ENCODE measurements at regions not wholly inside any gene's neighbourhood (a gene's known extent, or its start where the extent isn't known, plus 50 kb on each side); places are given as distances from the start of the nearest gene placed in this dataset.

GRCh38 chr5:98096155-98096554 lies 677.3 kb upstream of the RGMB start:
- Mint-ChIP-seq H3K4me3 (no peak overlapping the region), H3K27ac (no peak overlapping the region), H3K9me3 (peaks cover 0 to 2% (median 0%) of the 10 kb centered on the region in 7 donors), H3K4me1 (no peaks in the 10 kb centered on the region), H3K36me3 (no peaks in the 10 kb centered on the region), H3K27me3 (ENCODE audit: low read depth in 3 of 3) (no peaks in the 10 kb centered on the region)
- no peak overlapping the region for H3K27ac ChIP-seq (ENCODE audit: low read depth in 1 of 2, low read length in 2 of 2)
- no peaks in the 10 kb centered on the region for H3K4me1 ChIP-seq (ENCODE audit: control insufficient read depth in 1 of 2, insufficient read depth in 2 of 2, low read length in 2 of 2)
- H3K79me2 ChIP-seq (ENCODE audit: insufficient read depth, low read length): no peaks in the 10 kb centered on the region
- H3K27me3 ChIP-seq (ENCODE audit: control insufficient read depth in 2 of 2, insufficient read depth in 2 of 2, low read length in 2 of 2): no peaks in the 10 kb centered on the region
- 88% methylated on average over 1 of the region's 1 CpG for WGBS (ENCODE audit: insufficient coverage)
- intact Hi-C loops (cut with micrococcal nuclease): no loop called here
- no peak overlapping the region for H2AFZ ChIP-seq (ENCODE audit: insufficient read depth, low read depth, low read length, poor library complexity, severe bottlenecking)
- H3K9ac ChIP-seq (ENCODE audit: insufficient read depth, low read length, poor library complexity, severe bottlenecking): no peak overlapping the region
- H4K20me1 ChIP-seq (ENCODE audit: insufficient read depth, low read length): no peaks in the 10 kb centered on the region
- H3K4me3 ChIP-seq (replicated peaks in 1 of 3; ENCODE audit: low read depth in 2 of 3, low read length in 3 of 3): no peak overlapping the region
- DNase-seq: no peak
- H3K9me3 ChIP-seq (replicated peaks in 1 of 2; ENCODE audit: control insufficient read depth in 1 of 2, insufficient read depth in 1 of 2, low read length in 2 of 2): no peaks in the 10 kb centered on the region
- no peaks in the 10 kb centered on the region for H3K36me3 ChIP-seq (replicated peaks in 1 of 2; ENCODE audit: control insufficient read depth in 1 of 2, insufficient read depth in 2 of 2, low read length in 2 of 2)
- TF ChIP-seq, protein P1, sequence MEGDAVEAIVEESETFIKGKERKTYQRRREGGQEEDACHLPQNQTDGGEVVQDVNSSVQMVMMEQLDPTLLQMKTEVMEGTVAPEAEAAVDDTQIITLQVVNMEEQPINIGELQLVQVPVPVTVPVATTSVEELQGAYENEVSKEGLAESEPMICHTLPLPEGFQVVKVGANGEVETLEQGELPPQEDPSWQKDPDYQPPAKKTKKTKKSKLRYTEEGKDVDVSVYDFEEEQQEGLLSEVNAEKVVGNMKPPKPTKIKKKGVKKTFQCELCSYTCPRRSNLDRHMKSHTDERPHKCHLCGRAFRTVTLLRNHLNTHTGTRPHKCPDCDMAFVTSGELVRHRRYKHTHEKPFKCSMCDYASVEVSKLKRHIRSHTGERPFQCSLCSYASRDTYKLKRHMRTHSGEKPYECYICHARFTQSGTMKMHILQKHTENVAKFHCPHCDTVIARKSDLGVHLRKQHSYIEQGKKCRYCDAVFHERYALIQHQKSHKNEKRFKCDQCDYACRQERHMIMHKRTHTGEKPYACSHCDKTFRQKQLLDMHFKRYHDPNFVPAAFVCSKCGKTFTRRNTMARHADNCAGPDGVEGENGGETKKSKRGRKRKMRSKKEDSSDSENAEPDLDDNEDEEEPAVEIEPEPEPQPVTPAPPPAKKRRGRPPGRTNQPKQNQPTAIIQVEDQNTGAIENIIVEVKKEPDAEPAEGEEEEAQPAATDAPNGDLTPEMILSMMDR (IDR thresholded peaks at IDR 0.05): no peak
- H3K4me2 ChIP-seq (replicated peaks; ENCODE audit: extremely low read depth, low read length, poor library complexity, severe bottlenecking): no peak overlapping the region

GRCh38 chr5:98099448-98100105 lies 673.9 kb upstream of the RGMB start:
- peaks cover 0 to 4% (median 0%) of the 10 kb centered on the region in 7 donors for H3K9me3 Mint-ChIP-seq
- H3K36me3 ChIP-seq (replicated peaks in 1 of 2; ENCODE audit: control insufficient read depth in 1 of 2, insufficient read depth in 2 of 2, low read length in 2 of 2): no peaks in the 10 kb centered on the region
- H3K4me2 ChIP-seq (replicated peaks; ENCODE audit: extremely low read depth, low read length, poor library complexity, severe bottlenecking): no peak overlapping the region
- H3K9me3 ChIP-seq (replicated peaks in 1 of 2; ENCODE audit: control insufficient read depth in 1 of 2, insufficient read depth in 1 of 2, low read length in 2 of 2): no peaks in the 10 kb centered on the region
- no peak for DNase-seq
- no peak overlapping the region for H2AFZ ChIP-seq (ENCODE audit: insufficient read depth, low read depth, low read length, poor library complexity, severe bottlenecking)
- WGBS (ENCODE audit: insufficient coverage): no CpG with 5 or more reads among the region's 3 CpGs
- H3K9ac ChIP-seq (ENCODE audit: insufficient read depth, low read length, poor library complexity, severe bottlenecking): no peak overlapping the region
- no peaks in the 10 kb centered on the region for H3K27me3 ChIP-seq (ENCODE audit: control insufficient read depth in 2 of 2, insufficient read depth in 2 of 2, low read length in 2 of 2)
- H3K27ac Mint-ChIP-seq: no peak overlapping the region
- no peaks in the 10 kb centered on the region for H3K36me3 Mint-ChIP-seq
- H3K4me3 ChIP-seq (replicated peaks in 1 of 3; ENCODE audit: low read depth in 2 of 3, low read length in 3 of 3): no peak overlapping the region
- no peaks in the 10 kb centered on the region for H3K4me1 Mint-ChIP-seq
- H3K79me2 ChIP-seq (ENCODE audit: insufficient read depth, low read length): no peaks in the 10 kb centered on the region
- TF ChIP-seq, protein P1 (IDR thresholded peaks at IDR 0.05): no peak
- H3K27ac ChIP-seq (ENCODE audit: low read depth in 1 of 2, low read length in 2 of 2): no peak overlapping the region
- no peak overlapping the region for H3K4me3 Mint-ChIP-seq
- intact Hi-C loops (cut with micrococcal nuclease): no loop called here
- H3K4me1 ChIP-seq (ENCODE audit: control insufficient read depth in 1 of 2, insufficient read depth in 2 of 2, low read length in 2 of 2): no peaks in the 10 kb centered on the region
- H3K27me3 Mint-ChIP-seq (ENCODE audit: low read depth in 3 of 3): no peaks in the 10 kb centered on the region
- H4K20me1 ChIP-seq (ENCODE audit: insufficient read depth, low read length): no peaks in the 10 kb centered on the region
